ENCODE measurements at regions not wholly inside any gene's neighbourhood (a gene's known extent, or its start where the extent isn't known, plus 50 kb on each side); places are given as distances from the start of the nearest gene placed in this dataset.

GRCh38 chr3:150133293-150133692, 162.6 kb upstream of the PFN2 start:
- WGBS, 4 donors = 55 to 69% (median 64%) methylated on average over 2 of the region's 2 CpGs
- H3K27me3 ChIP-seq = no peaks in the 10 kb centered on the region
- H3K4me1 ChIP-seq = no peaks in the 10 kb centered on the region
- no peak overlapping the region for H3K4me3 ChIP-seq
- no peak for ATAC-seq
- H3K9me3 ChIP-seq = no peaks in the 10 kb centered on the region
- H3K27ac ChIP-seq = no peak overlapping the region
- TF ChIP-seq CTCF (IDR thresholded peaks at IDR 0.05) = no peak
- TF ChIP-seq POLR2A (IDR thresholded peaks at IDR 0.05) = no peak
- no peaks in the 10 kb centered on the region for H3K36me3 ChIP-seq
- intact Hi-C loops (cut with DNase I) = no loop called here
- DNase-seq = no peak

DNA sequence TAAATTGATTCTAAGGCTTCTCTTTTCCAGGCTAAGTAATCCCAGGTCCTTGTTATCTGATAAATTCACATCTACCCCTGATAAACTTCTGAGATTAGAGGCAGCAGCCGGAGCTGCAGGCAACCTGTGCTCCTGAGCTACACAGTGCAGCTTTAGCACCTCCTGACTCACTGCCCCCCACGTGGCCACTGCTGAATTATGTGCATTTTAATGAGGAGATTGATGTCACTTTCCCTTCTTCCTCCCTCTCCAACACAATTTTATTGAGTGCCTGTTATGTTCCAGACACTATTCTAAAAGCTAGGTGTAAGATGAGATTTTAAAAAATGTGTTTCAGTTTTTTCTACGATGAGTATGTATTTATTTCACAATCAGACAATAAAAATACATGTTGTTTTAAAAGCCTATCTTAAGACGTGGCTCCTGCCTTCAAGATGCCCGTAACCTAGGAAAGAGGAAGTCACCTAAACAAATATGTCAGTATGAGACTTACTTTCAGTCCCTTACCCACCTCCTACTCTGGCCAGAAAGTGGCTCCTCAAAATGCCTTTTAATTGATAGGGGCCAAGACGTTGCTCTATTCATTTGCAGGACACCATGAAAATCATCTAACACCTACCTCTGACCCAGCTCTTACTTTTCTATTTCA, 161.5 kb upstream of the PFN2 start:
- Histone ChIP-seq H3K27ac (no peak overlapping the region), H3K4me1 (no peaks in the 10 kb centered on the region), H3K27me3 (no peaks in the 10 kb centered on the region), H3K9me3 (no peaks in the 10 kb centered on the region), H3K4me3 (no peak overlapping the region), H3K36me3 (no peaks in the 10 kb centered on the region)
- DNase-seq = no peak
- WGBS, 4 donors = 72 to 78% (median 74%) methylated on average over 6 of the region's 6 CpGs
- no peak for ATAC-seq
- intact Hi-C loops (cut with DNase I) = no loop called here
- TF ChIP-seq POLR2A (IDR thresholded peaks at IDR 0.05) = no peak
- no peak for TF ChIP-seq CTCF (IDR thresholded peaks at IDR 0.05)

DNA sequence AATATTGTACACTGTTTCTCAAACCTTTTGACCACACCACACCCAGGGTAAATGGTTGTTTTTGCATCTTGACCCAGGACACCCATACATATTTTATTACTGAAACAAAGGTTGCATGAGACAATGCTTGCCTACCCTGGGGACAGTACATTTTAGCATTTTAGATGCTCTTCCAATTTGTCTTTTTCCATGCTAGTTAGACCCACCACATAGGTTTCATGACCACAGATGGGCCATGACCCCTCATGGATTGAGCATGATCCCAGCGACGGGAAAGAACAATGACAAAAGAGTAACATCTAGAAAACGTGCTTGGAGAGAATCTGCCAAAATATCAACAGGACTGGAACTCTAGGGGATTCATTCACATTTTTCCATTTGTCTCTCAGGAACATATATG, 161.0 kb upstream of the PFN2 start:
- Histone ChIP-seq H3K27me3 (no peaks in the 10 kb centered on the region), H3K4me3 (no peak overlapping the region), H3K36me3 (no peaks in the 10 kb centered on the region), H3K27ac (no peak overlapping the region), H3K9me3 (no peaks in the 10 kb centered on the region), H3K4me1 (no peaks in the 10 kb centered on the region)
- no peak for DNase-seq
- TF ChIP-seq POLR2A (IDR thresholded peaks at IDR 0.05) (no peak), CTCF (IDR thresholded peaks at IDR 0.05) (no peak)
- intact Hi-C loops (cut with DNase I) = no loop called here
- no peak for ATAC-seq
- 88 to 89% (median 88%) methylated on average over 3 of the region's 3 CpGs for WGBS, 4 donors

- ATAC-seq (no peak), DNase-seq (no peak)
- no peaks in the 10 kb centered on the region for H3K36me3 ChIP-seq
- H3K4me1 ChIP-seq = no peaks in the 10 kb centered on the region
- H3K4me3 ChIP-seq = no peak overlapping the region
- no peak for TF ChIP-seq CTCF (IDR thresholded peaks at IDR 0.05)
- TF ChIP-seq POLR2A (IDR thresholded peaks at IDR 0.05) = no peak
- H3K27ac ChIP-seq = no peak overlapping the region
- no peaks in the 10 kb centered on the region for H3K9me3 ChIP-seq
- H3K27me3 ChIP-seq = no peaks in the 10 kb centered on the region
- WGBS, 4 donors = 73 to 92% (median 87%) methylated on average over 5 of the region's 5 CpGs
- intact Hi-C loops (cut with DNase I) = no loop called here
Observed at GRCh38 chr3:150130404-150131100, 159.9 kb upstream of the PFN2 start.
